Duodenal mucosa (tissue), 2 donors: ENCODE measurements at regions not wholly inside any gene's neighbourhood (a gene's known extent, or its start where the extent isn't known, plus 50 kb on each side); places are given as distances from the start of the nearest gene placed in this dataset.

Experiments
- H3K27ac ChIP-seq: one replicate; pipeline ENCODE4 v1.7.0; 2013; ENCODE audit warnings: low read depth, low read length
- H3K27me3 ChIP-seq, 2 donors: one replicate each; pipeline ENCODE4 v1.7.0; 2013; ENCODE audit warnings: low read length in 2 of 2, control low read depth in 1 of 2; ENCODE audit not compliant: insufficient read depth in 2 of 2, control insufficient read depth in 1 of 2
- H3K36me3 ChIP-seq, 2 donors: one replicate each; pipeline ENCODE4 v1.7.0; 2013; ENCODE audit warnings: low read length in 2 of 2, control low read depth in 1 of 2; ENCODE audit not compliant: insufficient read depth in 2 of 2, control insufficient read depth in 1 of 2
- H3K4me1 ChIP-seq, 2 donors: one replicate each; pipeline ENCODE4 v1.7.0; 2013; ENCODE audit warnings: low read length in 2 of 2, control low read depth in 1 of 2; ENCODE audit not compliant: insufficient read depth in 2 of 2, control insufficient read depth in 1 of 2
- H3K4me3 ChIP-seq, 2 donors: one replicate each; pipeline ENCODE4 v1.7.0; 2013; ENCODE audit warnings: low read length in 2 of 2, low read depth in 1 of 2
- H3K9ac ChIP-seq, 2 donors: one replicate each; pipeline ENCODE4 v1.7.0; 2013; ENCODE audit warnings: low read length in 2 of 2, low read depth in 1 of 2
- H3K9me3 ChIP-seq, 2 donors: one replicate each; pipeline ENCODE4 v1.7.0; 2013; ENCODE audit warnings: low read length in 2 of 2, control low read depth in 1 of 2; ENCODE audit not compliant: control insufficient read depth in 1 of 2

- H3K36me3 ChIP-seq, result no peaks in the 10 kb centered on the region
- H3K4me1 ChIP-seq, result peaks cover 4 to 24% of the 10 kb centered on the region in 2 donors
- H3K27me3 ChIP-seq, result no peaks in the 10 kb centered on the region
- H3K4me3 ChIP-seq, result no peak overlapping the region
- H3K9me3 ChIP-seq, result no peaks in the 10 kb centered on the region
- no peak overlapping the region for H3K27ac ChIP-seq
- no peak overlapping the region for H3K9ac ChIP-seq
Measured at GRCh38 chr13:73220966-73221720, 162.3 kb downstream of the KLF5 start.

DNA sequence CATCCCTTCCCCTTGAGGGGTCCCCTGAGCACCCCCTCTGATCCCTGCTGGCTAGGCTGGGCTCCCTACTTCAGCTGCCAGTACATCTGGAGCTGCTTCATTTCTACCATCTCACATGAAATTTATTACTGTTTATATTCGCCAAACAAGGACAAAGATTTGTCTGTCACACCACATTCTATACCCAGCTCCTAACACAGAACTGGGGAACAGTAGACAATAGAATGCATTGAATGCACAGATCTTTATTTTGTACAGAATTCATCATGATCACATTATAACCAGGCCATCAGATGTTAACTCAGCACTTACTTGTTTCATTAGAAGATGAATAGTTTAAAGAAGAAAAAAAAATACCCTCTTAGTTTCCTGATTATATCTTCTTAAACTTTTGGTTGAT lies 159.4 kb downstream of the KLF5 start:
- Histone ChIP-seq H3K27me3 (no peaks in the 10 kb centered on the region), H3K27ac (no peak overlapping the region), H3K36me3 (no peaks in the 10 kb centered on the region), H3K9me3 (no peaks in the 10 kb centered on the region), H3K4me3 (no peak overlapping the region), H3K4me1 (peaks cover 14 to 23% of the 10 kb centered on the region in 2 donors), H3K9ac (no peak overlapping the region)

DNA sequence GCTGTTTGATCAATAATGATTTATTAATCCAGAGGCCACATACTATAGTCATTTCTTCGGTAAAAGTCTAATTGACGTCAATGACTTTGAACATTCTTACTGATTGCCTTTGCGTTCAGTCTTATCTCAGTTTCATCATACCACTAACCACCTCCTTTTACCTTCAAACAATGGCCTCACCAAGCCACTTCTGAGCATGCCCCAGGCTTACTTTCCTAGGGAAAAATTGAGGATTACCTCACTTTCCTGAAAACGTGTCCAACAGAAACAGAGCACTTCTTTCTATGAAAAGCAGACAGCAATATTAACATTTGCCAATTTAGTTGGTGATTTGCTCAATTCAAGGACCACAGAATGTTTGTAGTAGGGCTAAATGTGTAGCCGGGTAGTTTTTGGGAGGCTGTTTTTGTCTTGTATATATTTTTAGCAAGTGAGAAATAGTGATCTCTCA lies 157.6 kb downstream of the KLF5 start:
- Histone ChIP-seq H3K4me1 (peaks cover 14 to 16% of the 10 kb centered on the region in 2 donors), H3K36me3 (no peaks in the 10 kb centered on the region), H3K27me3 (no peaks in the 10 kb centered on the region), H3K9me3 (no peaks in the 10 kb centered on the region), H3K27ac (no peak overlapping the region), H3K4me3 (no peak overlapping the region), H3K9ac (no peak overlapping the region)

- no peak overlapping the region for H3K9ac ChIP-seq
- H3K4me3 ChIP-seq, result peak overlapping the region in 1 of 2 donors; percentile 6
- peak overlapping the region; percentile 64 for H3K27ac ChIP-seq
- H3K9me3 ChIP-seq, result no peaks in the 10 kb centered on the region
- no peaks in the 10 kb centered on the region for H3K36me3 ChIP-seq
- H3K27me3 ChIP-seq, result no peaks in the 10 kb centered on the region
- H3K4me1 ChIP-seq, result peaks cover 14 to 15% of the 10 kb centered on the region in 2 donors
Measured at GRCh38 chr13:73215823-73216222, 157.0 kb downstream of the KLF5 start.

DNA sequence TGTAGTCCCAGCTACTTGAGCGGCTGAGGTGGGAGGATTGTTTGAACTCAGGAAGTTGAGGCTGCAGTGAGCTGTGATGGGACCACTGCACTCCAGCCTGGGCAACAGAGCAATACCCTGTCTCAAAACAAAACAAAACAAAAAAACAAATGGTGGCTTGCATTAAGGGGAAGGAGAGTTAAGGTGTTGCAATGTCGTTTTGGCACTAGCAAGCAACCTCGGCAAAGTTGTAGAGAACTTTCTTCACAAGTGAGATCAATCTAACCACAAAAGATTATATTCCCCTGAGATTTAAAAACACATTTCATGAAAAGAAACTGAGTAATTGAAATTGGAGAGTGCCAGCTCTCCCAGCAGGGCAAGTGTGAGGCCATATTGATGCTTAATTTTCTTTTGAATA lies 153.7 kb downstream of the KLF5 start:
- Histone ChIP-seq H3K27me3 (no peaks in the 10 kb centered on the region), H3K27ac (no peak overlapping the region), H3K36me3 (no peaks in the 10 kb centered on the region), H3K9ac (no peak overlapping the region), H3K9me3 (no peaks in the 10 kb centered on the region), H3K4me3 (no peak overlapping the region), H3K4me1 (peaks cover 14 to 27% of the 10 kb centered on the region in 2 donors)

- no peak overlapping the region for H3K27ac ChIP-seq
- no peak overlapping the region for H3K9ac ChIP-seq
Measured at GRCh38 chr13:73210218-73210883, 151.5 kb downstream of the KLF5 start.

GRCh38 chr13:73204952-73205351 lies 146.1 kb downstream of the KLF5 start:
- no peak overlapping the region for H3K4me3 ChIP-seq
- H3K27me3 ChIP-seq, result no peaks in the 10 kb centered on the region
- peaks cover 0 to 3% of the 10 kb centered on the region in 2 donors for H3K4me1 ChIP-seq
- no peaks in the 10 kb centered on the region for H3K9me3 ChIP-seq
- H3K36me3 ChIP-seq, result no peaks in the 10 kb centered on the region
- no peak overlapping the region for H3K27ac ChIP-seq
- no peak overlapping the region for H3K9ac ChIP-seq

More at GRCh38 chr13:73210218-73210883, 151.5 kb downstream of the KLF5 start:
- no peaks in the 10 kb centered on the region for H3K36me3 ChIP-seq
- no peak overlapping the region for H3K4me3 ChIP-seq
- no peaks in the 10 kb centered on the region for H3K9me3 ChIP-seq
- H3K27me3 ChIP-seq, result no peaks in the 10 kb centered on the region
- H3K4me1 ChIP-seq, result peaks cover 5 to 22% of the 10 kb centered on the region in 2 donors

- H3K4me1 ChIP-seq, result peaks cover 0 to 10% of the 10 kb centered on the region in 2 donors
- H3K4me3 ChIP-seq, result no peak overlapping the region
- H3K9ac ChIP-seq, result no peak overlapping the region
- no peaks in the 10 kb centered on the region for H3K36me3 ChIP-seq
- H3K27ac ChIP-seq, result no peak overlapping the region
- H3K9me3 ChIP-seq, result no peaks in the 10 kb centered on the region
- no peaks in the 10 kb centered on the region for H3K27me3 ChIP-seq
Measured at GRCh38 chr13:73201626-73202025, 142.8 kb downstream of the KLF5 start.

DNA sequence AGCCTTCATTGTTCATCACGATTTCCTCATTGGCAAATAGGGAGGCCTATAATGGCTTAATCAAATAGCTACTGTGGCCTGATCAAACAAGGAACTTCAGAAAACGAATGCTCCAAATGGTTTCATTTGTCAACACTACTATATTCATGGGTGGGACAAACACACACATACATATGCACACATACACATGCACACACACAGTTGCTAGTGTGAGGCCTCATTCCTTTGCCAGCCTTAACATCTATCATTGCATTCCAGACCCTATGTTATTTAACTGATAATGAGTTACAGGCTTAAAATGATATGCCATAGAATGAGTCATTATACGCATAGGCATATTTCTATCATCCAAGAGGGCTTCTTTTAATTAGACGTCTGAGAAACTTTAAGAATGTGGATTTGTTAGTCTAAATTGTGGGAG lies 140.2 kb downstream of the KLF5 start:
- H3K4me3 ChIP-seq, result no peak overlapping the region
- H3K27ac ChIP-seq, result no peak overlapping the region
- no peaks in the 10 kb centered on the region for H3K36me3 ChIP-seq
- no peaks in the 10 kb centered on the region for H3K27me3 ChIP-seq
- no peak overlapping the region for H3K9ac ChIP-seq
- peaks cover 3 to 15% of the 10 kb centered on the region in 2 donors for H3K4me1 ChIP-seq
- no peaks in the 10 kb centered on the region for H3K9me3 ChIP-seq

- H3K9ac ChIP-seq, result no peak overlapping the region
- H3K27me3 ChIP-seq, result no peaks in the 10 kb centered on the region
- no peaks in the 10 kb centered on the region for H3K9me3 ChIP-seq
- no peak overlapping the region for H3K27ac ChIP-seq
- H3K4me3 ChIP-seq, result no peak overlapping the region
- H3K36me3 ChIP-seq, result no peaks in the 10 kb centered on the region
- peaks cover 11 to 27% of the 10 kb centered on the region in 2 donors for H3K4me1 ChIP-seq
Measured at GRCh38 chr13:73195091-73195490, 136.3 kb downstream of the KLF5 start.
